Stimulated activated naive CD4-positive, alpha-beta T cell treated with Interleukin-2 at 50 U/mL for 16 hours (primary cell): ENCODE measurements at regions not wholly inside any gene's neighbourhood (a gene's known extent, or its start where the extent isn't known, plus 50 kb on each side); places are given as distances from the start of the nearest gene placed in this dataset.
"Not testable (repeated sequence)": the region's sequence is repeated elsewhere in the genome, so short reads cannot be mapped to it uniquely, and the experiment has no call there.

Experiments used
- DNase-seq: peaks from one replicate; lab custom pipeline; 2025; lab: John Stamatoyannopoulos, UW

DNA sequence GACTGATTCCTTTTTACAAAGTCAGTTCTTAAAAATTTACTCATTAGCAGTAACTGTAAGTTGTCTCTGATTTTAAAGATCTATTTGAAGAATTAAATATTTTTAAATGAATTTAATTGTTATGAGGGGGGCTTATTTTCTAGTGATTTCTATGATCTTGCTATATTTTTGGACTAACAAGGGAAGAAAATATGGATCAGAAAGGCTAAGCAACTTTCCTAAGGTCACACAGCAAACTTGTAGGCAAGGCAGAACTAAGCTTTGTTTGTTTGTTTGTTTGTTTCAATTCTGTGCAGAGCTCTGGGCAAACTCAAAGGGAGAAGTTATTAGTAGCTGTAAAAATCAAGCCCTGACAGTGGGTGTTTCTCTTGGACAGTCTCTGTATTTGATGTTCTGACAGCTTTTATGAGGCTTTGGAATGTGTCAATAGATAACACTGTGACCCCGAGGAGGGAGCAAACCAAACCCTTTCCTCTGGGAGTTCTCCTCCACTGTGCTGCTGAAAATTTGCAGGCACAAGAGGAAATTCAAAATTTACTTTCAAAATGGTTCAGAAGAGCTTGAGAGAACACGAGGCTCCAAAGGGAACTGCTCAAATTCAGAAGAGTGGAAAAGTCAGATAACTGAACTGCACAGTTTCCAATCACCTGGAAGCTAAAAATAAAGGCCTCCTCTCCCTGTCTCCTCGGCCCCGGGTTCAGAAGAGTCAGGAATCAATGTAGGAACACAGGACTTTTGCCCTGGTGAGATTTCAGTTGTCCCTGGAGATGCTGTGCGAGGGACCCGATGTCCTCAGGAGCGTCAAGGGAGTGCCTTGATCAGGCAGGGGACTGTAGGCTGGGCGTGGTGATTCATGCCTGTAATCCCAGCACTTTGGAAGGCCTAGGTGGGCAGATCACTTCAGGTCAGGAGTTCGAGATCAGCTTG, 325.7 kb downstream of the GATA3 start:
- no peak for DNase-seq

DNA sequence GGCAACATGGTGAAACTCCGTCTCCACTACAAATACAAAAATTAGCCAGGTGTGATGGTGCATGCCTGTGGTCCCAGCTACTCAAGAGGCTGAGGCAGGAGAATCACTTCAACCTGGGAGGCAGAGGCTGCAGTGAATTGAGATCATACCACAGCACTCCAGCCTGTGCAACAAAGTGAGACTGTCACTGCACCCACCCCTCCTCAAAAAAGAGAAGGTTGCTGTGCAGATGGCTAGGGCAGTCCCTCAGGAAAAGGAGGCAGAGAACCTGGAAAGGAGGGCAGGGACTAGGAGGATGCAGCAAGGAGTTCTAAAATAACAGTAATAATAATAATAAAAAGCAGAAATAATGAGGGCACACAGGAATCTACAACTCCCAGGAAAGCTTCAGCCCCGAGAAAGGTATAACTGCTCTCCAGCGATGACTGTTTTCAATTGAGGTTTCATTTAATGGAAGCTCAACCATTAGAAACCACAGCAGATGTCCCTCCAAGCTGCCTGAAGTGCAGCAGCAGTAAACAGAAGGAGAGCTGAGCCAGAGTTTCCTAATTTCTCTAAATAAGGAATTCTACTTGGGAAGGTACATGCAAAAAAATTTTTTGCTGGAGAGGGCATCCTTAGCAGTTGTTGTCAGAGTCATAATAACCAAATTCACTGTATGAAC, 326.5 kb downstream of the GATA3 start:
- no peak for DNase-seq

DNA sequence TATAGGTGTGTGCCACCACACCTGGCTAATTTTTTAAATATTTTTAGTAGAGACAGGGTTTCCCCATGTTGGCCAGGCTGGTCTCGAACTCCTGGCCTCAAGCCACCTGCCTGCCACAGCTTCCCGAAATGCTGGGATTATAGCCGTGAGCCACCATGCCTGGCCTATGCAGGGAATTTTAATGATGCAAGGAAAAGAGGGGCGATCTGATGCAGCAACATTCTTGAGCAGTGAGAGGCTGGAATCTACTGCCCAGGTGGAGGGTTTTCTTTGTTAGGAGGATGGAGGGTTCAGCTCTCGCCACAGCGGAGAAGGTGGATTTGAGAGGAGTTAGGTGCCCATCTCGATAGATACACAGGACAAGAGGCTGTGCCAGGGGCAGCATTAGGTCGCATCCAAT, 332.3 kb downstream of the GATA3 start:
- DNase-seq: no peak

DNA sequence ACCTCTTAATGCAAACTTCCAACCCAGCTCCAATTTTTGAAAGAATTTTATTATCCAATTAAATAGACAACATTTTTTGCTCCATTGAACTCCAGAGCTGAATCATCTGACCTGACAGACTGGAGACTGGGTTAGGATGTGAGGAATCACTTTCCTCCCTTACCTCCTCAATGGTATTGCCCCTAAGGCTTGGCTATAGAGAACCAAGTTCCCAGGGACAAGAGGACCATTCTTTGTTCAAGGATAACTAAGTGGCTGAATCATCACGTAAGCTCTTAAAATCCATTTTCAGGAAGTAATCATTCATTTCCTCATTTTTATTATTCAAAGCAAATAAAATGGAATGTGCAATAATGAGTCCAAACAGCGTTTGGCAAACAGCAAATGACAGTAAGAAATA, 335.1 kb downstream of the GATA3 start:
- no peak for DNase-seq

DNA sequence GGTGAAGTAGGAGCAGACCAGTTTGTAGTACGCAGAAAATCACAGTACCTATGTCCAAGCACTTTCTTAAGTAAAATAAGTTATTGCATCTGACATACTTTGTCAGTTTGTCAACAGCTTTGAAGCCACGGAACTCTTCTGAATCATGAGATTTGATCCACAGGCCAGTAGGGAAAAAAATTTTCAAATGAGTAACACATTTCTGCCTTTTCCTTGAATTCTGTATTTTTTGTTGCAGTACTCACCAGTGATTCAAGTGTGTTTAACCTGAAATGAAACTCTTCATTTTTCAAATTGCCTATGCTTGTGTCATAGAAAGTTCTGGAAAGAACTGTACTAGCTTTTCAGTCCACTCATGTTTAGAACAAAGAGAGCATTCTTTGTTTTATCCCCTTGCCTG, 337.7 kb downstream of the GATA3 start:
- no peak for DNase-seq

DNA sequence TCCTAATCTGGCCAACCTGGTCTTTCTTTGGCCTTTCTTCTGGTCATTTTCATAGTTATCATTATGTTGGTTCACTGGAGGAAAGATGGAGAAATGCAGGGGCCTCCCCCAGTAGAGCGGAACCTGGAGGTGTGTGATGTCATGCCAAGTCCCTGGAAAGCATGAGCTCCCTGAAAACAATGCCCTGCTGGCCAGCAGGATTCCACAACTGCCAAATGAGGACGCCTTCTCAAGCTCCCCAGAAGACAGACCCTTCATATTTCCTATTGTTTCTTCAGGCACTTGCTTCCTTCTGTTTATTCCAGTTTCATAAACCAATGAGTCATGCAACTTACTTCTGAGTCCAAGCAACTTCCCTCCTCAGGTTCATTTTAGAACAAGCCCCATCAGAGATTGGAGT, 339.0 kb downstream of the GATA3 start:
- no peak for DNase-seq

DNA sequence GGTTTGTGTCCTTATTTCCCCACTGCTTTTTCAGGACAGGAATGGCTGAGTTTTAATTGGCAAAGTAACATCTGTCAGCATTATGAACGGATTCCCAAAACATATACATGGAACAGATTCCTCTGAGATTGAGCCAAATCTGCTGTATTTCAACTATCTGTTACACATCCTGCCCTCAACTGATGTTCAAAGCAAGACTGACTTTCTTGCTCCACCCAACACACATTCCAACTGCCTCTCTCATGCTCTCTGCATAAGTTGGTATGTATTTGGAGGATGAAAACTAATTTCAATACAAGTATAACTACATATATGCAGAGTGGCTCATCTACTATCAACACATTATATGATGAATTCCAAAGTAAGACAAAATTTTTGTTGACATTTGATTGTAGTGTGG, 342.2 kb downstream of the GATA3 start:
- DNase-seq: no peak

DNA sequence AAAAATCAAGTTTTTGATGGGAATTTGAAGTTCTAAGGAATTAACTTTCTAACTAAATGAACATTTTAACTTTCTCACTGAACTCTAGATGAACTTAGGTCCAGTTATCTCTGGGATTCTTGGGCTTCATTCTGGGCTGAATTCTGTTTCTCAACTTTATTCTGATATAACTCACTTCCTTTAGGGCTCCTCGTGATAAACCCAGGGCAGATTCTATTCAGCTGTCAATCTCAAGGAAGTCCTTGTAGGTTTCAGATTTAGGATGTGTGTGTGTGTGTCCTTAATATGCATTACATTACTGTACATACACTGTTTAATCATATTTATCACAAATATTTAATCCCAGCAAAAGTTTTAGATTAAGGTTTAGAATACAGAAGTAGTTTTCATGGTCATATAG, 344.3 kb downstream of the GATA3 start:
- no peak for DNase-seq

DNA sequence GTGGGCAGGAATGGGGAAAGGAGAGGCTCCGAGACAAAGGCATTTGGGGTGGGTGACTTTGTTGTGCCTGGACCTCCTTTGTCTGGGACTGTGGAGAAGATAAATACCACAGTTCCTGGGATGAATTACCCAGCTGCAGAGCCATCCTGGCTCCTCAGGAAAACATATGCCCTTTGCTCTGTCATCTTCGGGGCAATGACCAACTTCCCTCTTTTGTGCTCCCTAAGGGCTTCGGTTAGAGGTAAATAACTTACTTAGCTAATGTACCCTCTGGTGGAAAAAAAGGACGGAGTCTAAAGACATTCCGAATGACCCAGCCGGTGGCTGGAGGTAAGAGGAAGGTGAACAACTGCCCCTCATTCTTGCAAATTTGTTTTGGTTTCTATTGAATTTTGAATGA, 345.7 kb downstream of the GATA3 start:
- no peak for DNase-seq

DNA sequence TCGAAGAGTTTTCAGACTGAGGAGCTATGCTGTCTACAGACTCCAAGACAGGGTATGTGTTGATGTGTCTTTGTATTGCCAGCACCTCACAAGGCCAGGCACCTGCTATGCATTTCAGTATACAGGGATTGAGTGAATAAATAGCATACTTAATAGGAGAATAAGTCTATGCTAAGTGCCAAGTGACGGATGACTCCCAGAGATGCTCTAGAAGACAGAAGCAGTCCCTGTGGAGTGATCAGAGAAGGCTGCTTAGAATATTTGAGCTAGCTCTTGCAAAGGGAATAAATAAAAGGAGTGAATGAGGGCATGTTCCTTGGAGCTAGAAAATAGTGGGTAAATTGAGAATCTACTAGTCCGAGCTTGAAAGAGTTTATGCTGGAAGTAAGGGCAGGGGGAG, 346.4 kb downstream of the GATA3 start:
- no peak for DNase-seq

DNA sequence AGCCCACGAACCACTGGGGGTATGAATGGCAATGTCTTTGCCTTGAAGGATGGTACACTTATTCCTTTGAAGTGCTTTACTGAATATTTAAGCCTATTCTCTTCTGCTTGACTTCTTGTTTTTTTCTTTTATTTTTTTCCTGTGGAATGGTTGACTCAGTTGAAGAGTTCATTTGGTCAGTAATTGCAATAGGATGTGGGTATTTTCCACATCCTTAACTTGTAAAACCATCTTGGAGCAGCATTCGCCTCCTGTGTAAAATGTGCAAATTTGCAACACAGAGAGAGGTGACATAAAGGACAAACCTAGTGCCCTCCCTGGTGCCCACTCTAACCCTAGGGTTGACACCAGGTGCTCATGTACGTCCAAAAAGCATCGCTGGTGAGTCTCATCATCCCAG, 347.0 kb downstream of the GATA3 start:
- no peak for DNase-seq

DNA sequence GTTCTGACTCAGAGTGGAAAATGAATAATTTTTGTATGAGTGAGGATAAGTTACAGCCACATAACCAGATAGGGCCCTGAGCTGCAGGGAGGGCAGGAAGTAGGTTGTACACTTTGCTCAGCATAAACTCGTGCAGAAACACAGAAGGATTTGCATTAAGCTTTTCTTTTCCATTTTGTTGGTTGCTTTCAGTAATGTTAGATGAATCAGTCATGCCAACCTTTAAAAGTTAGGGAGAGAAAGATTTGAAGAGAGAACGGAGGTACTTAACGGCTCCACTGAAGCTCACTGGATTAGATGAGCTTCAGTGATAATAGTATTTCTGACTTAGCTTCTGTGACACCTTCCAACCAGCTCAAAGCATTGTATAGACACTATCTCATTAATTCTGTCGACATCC, 348.1 kb downstream of the GATA3 start:
- DNase-seq: peak; percentile 45

DNA sequence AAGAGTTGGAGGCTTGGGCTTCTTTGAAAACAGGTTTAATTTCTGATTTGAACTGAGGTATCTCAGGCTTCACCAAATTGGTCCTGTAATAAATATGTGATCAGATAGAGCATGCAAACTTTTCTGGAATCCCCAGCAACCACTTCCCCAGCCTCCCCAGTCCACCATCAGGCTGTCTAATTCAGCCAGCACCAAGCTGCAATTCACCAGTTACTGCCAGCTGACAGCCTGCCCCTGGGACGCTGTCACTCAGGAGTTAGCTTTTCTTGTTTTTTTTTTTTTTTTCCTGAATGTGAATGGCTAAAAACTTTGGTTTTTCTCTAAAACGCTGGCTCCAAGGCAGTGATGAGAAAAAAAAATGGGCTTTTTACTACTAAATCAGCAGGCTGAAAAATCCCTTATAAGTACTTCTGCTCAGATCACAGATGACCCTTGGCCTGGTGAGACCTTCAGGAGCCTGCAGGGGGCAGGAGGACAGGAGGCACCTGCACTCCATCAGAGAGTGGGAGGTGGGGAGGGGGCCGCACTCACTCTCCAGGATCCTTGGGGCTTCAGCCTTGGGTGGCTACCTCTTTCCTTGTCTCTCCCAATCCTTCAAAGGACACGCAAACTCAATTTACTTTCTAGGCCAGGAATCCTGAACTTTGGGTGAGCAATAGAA, 349.4 kb downstream of the GATA3 start:
- no peak for DNase-seq

DNA sequence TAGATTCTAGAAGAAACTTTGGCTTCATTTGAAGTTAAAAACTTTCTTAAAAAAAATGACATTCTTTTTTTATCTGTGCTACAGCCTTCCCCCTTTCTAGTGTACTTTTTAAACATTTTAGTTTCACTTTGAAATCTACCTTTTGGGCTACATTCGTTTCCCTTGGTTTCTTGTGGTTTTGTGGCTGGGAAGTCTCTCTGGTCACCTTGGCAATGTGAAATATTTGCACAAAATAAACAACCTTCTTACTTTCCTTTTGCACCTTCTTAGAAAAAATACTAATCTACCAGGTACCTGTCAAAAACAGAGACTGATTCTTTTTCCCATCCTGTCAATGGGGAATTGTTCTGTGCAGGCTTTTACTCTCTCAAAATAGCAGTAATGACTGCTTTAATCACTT, 350.2 kb downstream of the GATA3 start:
- DNase-seq: peak; percentile 4

DNA sequence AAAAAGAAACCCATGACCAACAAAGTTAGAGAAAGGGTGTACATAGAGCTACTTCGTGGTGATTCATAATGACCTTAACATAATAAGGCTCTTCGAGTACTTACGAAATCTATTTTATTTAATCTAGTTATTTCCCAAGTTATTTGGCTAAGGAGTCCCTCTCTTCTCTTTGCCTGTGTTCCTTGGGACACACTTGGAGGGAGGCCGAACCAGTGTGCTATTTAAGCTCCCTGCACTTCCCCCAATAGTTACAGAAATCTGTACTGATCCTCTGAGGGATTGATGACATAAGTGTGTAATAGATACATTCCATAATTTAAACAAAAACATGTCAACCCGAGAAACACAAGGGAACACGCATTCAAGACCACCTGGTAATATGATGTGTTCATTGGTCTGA, 351.1 kb downstream of the GATA3 start:
- DNase-seq: no peak

DNA sequence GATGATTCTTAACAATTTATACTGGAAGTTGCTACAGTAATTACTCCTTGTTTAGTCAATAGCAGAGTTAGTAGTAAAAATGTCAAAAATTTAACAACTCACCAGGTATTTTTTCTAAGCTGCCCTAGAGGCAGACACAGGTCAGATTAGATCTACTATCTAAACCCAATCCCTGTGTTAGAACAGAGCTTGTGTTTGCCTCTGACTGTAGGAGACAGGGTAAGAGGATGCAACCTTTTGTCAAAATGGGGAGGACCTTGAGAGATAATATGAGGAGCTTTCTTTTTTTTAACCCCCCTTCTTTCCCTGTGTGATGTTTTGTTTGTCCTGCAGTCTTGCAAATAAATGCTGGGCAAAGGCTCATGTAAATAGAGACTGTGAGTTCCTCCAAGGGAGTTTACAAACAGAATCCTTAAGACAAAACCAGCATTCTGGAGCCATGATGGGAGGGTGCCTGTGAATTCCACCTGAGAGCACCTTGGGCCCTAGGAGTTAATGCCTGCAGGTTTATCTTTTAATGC, 353.1 kb downstream of the GATA3 start:
- DNase-seq: no peak

DNA sequence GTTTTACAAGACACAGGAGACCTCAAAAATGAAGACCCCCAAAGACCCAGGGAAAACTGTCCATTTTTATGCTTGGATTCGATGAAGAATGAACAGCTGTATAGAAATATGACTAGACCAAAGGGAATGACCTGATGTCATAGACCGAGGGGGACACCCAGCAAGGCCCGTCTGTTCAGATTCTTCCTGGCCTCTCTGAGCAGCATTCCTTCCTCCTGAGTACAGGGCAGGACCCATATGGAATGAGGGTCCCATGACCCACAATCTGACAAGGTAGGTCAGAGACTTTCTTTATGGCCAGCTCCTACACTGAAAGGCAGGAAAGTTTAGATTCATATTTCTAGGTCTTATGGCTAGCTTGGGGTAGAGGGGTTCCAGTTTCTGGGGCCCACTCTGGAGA, 356.0 kb downstream of the GATA3 start:
- DNase-seq: no peak

DNA sequence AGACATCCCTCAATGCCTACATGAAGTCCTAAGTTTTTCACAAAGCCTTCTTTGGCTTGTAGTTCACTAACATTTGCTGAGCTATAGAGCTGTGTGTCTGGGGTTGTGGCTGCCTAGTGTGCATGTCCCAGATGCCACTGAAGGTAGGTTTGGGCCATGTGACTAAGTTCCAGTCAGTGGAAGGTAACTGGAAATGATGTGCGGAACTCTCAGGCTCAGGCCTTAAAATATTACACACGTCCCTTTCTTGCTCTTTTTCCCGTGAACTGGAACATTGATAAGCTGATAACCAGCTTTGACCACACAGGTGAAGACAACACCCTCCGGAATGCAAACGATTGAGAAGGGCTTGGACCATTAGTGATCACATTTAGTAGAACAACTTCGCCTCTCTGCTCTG, 358.1 kb downstream of the GATA3 start:
- no peak for DNase-seq

DNA sequence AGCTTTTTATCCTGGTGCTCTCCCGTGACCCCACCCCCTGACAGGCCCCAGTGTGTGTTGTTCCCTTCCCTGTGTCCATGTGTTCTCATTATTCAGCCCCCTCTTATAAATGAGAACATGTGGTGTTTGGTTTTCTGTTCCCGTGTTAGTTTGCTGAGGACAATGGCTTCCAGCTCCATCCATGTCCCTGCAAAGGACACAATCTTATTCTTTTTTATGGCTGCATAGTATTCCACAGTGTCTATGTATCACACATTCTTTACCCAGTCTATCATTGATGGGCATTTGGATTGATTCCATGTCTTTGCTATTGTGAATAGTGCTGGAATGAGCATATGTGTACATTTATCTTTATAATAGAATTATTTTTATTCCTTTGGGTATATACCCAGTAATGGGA, 360.5 kb downstream of the GATA3 start:
- DNase-seq: not testable (repeated sequence)

DNA sequence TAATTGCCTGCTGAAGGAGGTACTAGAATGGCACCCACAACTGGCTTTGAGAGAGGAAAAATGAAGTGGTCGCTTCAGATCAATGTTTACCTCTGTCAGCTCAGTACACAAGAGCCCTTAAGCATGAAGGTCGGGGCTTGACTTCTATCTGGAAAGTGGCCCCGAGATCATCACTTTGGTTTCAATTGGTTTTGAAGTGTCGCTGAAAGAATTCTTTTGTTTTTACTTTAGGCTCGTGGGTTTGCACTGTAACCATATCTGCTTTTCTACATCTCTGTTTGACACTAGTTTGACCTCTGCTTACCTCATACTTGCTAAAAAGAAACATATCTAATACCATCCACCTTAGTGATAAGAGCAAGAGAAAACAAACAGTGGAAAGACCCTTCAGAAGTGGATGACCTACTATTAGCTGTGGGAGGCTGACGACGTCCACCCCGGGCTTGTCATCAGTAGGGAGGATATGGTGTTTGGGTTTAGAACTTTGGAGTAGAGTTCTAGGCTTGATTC, 361.8 kb downstream of the GATA3 start:
- peak; percentile 9 for DNase-seq

DNA sequence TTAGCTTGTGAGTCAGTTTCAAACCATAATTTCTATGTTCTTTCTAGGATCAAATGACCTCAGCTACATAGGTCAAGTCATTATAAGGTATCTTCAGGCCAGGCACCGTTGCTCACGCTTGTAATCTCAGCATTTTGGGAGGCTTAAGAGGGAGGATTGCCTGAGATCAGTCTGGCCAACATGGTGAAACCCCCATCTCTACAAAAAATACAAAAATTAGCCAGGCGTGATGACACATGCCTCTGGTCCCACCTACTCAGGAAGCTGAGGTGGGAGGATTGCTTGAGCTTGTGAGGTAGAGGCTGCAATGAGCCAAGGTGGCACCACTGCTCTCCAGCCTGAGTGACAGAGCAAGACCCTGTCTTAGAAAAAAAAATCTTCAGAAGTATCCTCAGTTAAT, 362.3 kb downstream of the GATA3 start:
- DNase-seq: peak; percentile 41

DNA sequence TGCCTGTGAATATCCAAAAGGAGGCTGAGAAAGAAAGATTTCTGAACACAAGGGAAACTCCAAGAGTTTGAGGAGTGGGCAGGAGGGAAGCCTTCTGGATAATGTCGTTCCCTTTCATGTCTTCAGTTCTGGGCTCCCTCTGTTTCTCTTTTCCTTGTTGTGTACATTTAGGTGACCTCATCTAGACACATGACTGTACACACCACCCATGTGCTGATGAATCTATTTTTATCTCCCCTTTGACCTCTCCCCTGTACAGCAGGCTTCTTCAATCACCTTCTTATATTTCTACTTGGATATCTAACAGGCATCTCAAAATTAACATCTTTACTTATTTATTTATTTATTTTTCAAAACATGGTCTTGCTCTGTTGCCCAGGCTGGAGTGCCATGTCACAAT, 363.1 kb downstream of the GATA3 start:
- no peak for DNase-seq

DNA sequence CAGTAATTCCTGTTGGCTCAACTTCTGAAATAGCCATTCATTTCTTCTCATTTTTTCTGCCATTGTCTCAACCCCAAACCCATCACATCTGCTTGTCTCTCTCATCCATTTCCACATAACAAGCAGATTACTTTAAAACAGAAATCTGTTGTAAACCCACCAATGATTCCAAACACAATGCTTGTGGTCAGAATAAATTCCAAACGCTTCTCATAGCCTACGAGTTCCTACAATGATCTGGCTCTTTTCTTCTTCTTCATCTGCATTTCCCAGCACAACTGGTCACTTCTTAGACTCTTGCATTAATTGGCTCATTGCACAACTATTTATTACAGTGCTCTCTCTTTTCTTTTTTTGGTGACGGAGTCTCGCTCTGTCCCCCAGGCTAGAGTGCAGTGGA, 364.1 kb downstream of the GATA3 start:
- DNase-seq: no peak
